ENCODE measurements at regions not wholly inside any gene's neighbourhood (a gene's known extent, or its start where the extent isn't known, plus 50 kb on each side); places are given as distances from the start of the nearest gene placed in this dataset.

- ChIA-PET CTCF (no interaction called here), POLR2A (ENCODE audit: low non-redundant PET) (no interaction called here)
- H3K36me3 ChIP-seq (ENCODE audit: insufficient read depth, low read length, poor library complexity, severe bottlenecking) = no peaks in the 10 kb centered on the region
- no peak for DNase-seq (ENCODE audit: low spot score)
- H3K9me3 ChIP-seq (ENCODE audit: low read depth, low read length, poor library complexity, severe bottlenecking) = no peaks in the 10 kb centered on the region
- peaks cover 4% of the 10 kb centered on the region for H3K27me3 ChIP-seq (replicated peaks; ENCODE audit: insufficient read depth, low read depth, low read length, poor library complexity)
- H3K27ac ChIP-seq (ENCODE audit: low read depth, low read length, poor library complexity, severe bottlenecking) = no peak overlapping the region
- BruUV-seq (replicated peaks) = no TSS peak
- no peak for TF ChIP-seq EZH2 (IDR thresholded peaks at IDR 0.05; ENCODE audit: borderline replicate concordance, low read depth, low read length, poor library complexity, severe bottlenecking)
- TF ChIP-seq, protein P1, sequence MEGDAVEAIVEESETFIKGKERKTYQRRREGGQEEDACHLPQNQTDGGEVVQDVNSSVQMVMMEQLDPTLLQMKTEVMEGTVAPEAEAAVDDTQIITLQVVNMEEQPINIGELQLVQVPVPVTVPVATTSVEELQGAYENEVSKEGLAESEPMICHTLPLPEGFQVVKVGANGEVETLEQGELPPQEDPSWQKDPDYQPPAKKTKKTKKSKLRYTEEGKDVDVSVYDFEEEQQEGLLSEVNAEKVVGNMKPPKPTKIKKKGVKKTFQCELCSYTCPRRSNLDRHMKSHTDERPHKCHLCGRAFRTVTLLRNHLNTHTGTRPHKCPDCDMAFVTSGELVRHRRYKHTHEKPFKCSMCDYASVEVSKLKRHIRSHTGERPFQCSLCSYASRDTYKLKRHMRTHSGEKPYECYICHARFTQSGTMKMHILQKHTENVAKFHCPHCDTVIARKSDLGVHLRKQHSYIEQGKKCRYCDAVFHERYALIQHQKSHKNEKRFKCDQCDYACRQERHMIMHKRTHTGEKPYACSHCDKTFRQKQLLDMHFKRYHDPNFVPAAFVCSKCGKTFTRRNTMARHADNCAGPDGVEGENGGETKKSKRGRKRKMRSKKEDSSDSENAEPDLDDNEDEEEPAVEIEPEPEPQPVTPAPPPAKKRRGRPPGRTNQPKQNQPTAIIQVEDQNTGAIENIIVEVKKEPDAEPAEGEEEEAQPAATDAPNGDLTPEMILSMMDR (conservative IDR thresholded peaks at IDR 0.05; ENCODE audit: low read depth, low read length) = no peak
- intact Hi-C loops (cut with micrococcal nuclease; ENCODE audit: unreplicated experiment) = no loop called here
- no peak overlapping the region for H3K4me3 ChIP-seq (ENCODE audit: low read depth, low read length, poor library complexity, severe bottlenecking)
- H3K4me1 ChIP-seq (ENCODE audit: insufficient read depth, low read length, poor library complexity, severe bottlenecking) = no peaks in the 10 kb centered on the region
These were observed 380.8 kb downstream of the KCTD12 start for GRCh38 chr13:76505437-76505836.

DNA sequence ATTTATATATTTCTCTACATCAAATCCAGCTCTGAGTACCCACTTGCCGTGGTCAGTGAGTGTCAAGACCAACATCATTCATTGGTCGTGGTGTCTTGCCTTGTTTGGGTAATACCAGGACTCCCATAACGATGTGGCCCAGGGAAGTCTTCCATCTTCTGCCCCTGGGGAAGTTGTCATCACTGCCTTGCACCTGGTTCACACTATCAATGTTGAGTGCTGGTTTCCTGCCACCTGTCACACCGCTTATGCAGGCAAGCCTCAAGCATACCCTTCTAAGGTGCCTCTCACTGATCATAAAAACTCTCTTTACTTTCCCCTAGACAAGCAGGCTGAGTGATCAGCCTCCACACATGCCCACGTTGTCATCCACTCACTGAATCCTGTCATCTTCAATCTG lies 382.4 kb downstream of the KCTD12 start:
- H3K4me1 ChIP-seq (ENCODE audit: insufficient read depth, low read length, poor library complexity, severe bottlenecking) = no peaks in the 10 kb centered on the region
- DNase-seq (ENCODE audit: low spot score) = no peak
- BruUV-seq (replicated peaks) = no TSS peak
- H3K4me3 ChIP-seq (ENCODE audit: low read depth, low read length, poor library complexity, severe bottlenecking) = no peak overlapping the region
- intact Hi-C loops (cut with micrococcal nuclease; ENCODE audit: unreplicated experiment) = no loop called here
- TF ChIP-seq, protein P1 (conservative IDR thresholded peaks at IDR 0.05; ENCODE audit: low read depth, low read length) = no peak
- no peak for TF ChIP-seq EZH2 (IDR thresholded peaks at IDR 0.05; ENCODE audit: borderline replicate concordance, low read depth, low read length, poor library complexity, severe bottlenecking)
- CTCF ChIA-PET = no interaction called here
- H3K9me3 ChIP-seq (ENCODE audit: low read depth, low read length, poor library complexity, severe bottlenecking) = no peaks in the 10 kb centered on the region
- H3K27me3 ChIP-seq (replicated peaks; ENCODE audit: insufficient read depth, low read depth, low read length, poor library complexity) = peaks cover 10% of the 10 kb centered on the region
- no peaks in the 10 kb centered on the region for H3K36me3 ChIP-seq (ENCODE audit: insufficient read depth, low read length, poor library complexity, severe bottlenecking)
- POLR2A ChIA-PET (ENCODE audit: low non-redundant PET) = no interaction called here
- H3K27ac ChIP-seq (ENCODE audit: low read depth, low read length, poor library complexity, severe bottlenecking) = no peak overlapping the region

GRCh38 chr13:76503291-76503690 lies 382.9 kb downstream of the KCTD12 start:
- POLR2A ChIA-PET (ENCODE audit: low non-redundant PET) = no interaction called here
- BruUV-seq (replicated peaks) = no TSS peak

More at GRCh38 chr13:76503291-76503690, 382.9 kb downstream of the KCTD12 start:
- CTCF ChIA-PET = no interaction called here
- Histone ChIP-seq H3K4me3 (ENCODE audit: low read depth, low read length, poor library complexity, severe bottlenecking) (no peak overlapping the region), H3K4me1 (ENCODE audit: insufficient read depth, low read length, poor library complexity, severe bottlenecking) (no peaks in the 10 kb centered on the region), H3K9me3 (ENCODE audit: low read depth, low read length, poor library complexity, severe bottlenecking) (no peaks in the 10 kb centered on the region), H3K27ac (ENCODE audit: low read depth, low read length, poor library complexity, severe bottlenecking) (no peak overlapping the region), H3K27me3 (replicated peaks; ENCODE audit: insufficient read depth, low read depth, low read length, poor library complexity) (peaks cover 15% of the 10 kb centered on the region), H3K36me3 (ENCODE audit: insufficient read depth, low read length, poor library complexity, severe bottlenecking) (no peaks in the 10 kb centered on the region)
- intact Hi-C loops (cut with micrococcal nuclease; ENCODE audit: unreplicated experiment) = no loop called here
- no peak for TF ChIP-seq EZH2 (IDR thresholded peaks at IDR 0.05; ENCODE audit: borderline replicate concordance, low read depth, low read length, poor library complexity, severe bottlenecking)
- TF ChIP-seq, protein P1 (conservative IDR thresholded peaks at IDR 0.05; ENCODE audit: low read depth, low read length) = no peak
- DNase-seq (ENCODE audit: low spot score) = no peak

Data from A673 (cell line).